HEK293 (cell line): ENCODE measurements at regions not wholly inside any gene's neighbourhood (a gene's known extent, or its start where the extent isn't known, plus 50 kb on each side); places are given as distances from the start of the nearest gene placed in this dataset.

Experiments
- CTCF ChIA-PET: fragments of 350-600 bp; formaldehyde crosslinking; extraction: SDS; loops from one replicate; lab custom pipeline; 2021; ENCODE audit warnings: antibody characterized with exemption; lab: Yijun Ruan, JAX
- POLR2A ChIA-PET: fragments of 300-600 bp; formaldehyde crosslinking; extraction: SDS; loops from one replicate; lab custom pipeline; 2020; ENCODE audit warnings: antibody characterized with exemption, inconsistent platforms; lab: Yijun Ruan, JAX
- H3K27ac ChIP-seq: fragments of 200-500 bp; sonication (Bioruptor generic); 2 replicates; pipeline ENCODE4 v1.5.1; 2014; ENCODE audit warnings: low read depth, low read length, control low read depth, inconsistent platforms; ENCODE audit errors: extremely low read depth
- H3K36me3 ChIP-seq, 2 experiments: fragments of 200-500 bp in 1 of 2; sonication (Bioruptor generic) in 1 of 2; 1 replicate in 1 of 2; 2 replicates in 1 of 2; pipeline ENCODE4 v1.5.1; 2014 to 2017; ENCODE audit warnings: inconsistent platforms in 2 of 2, low read length in 2 of 2; ENCODE audit not compliant: control insufficient read depth in 2 of 2, insufficient read depth in 1 of 2
- H3K4me1 ChIP-seq: fragments of 200-500 bp; sonication (Bioruptor generic); 2 replicates; pipeline ENCODE4 v1.5.1; 2014; ENCODE audit warnings: mild to moderate bottlenecking, low read length, inconsistent platforms; ENCODE audit not compliant: control insufficient read depth, insufficient read depth
- H3K4me3 ChIP-seq: 2 replicates; pipeline ENCODE4 v1.5.1; 2011; ENCODE audit warnings: low read depth, mild to moderate bottlenecking, control low read depth, low read length, moderate library complexity
- H3K9me3 ChIP-seq: fragments of 200-500 bp; sonication (Bioruptor generic); 2 replicates; pipeline ENCODE4 v1.5.1; 2014; ENCODE audit warnings: low read depth, low read length, inconsistent platforms; ENCODE audit not compliant: control insufficient read depth, insufficient read depth
- KLF16 ChIP-seq: fragments of 450-650 bp; formaldehyde crosslinking; IDR thresholded peaks from 2 replicates; pipeline ENCODE4 v1.5.1; 2017; ENCODE audit warnings: missing biosample characterization, missing genetic modification characterization
- SP7 ChIP-seq: fragments of 450-650 bp; formaldehyde crosslinking; IDR thresholded peaks from 2 replicates; pipeline ENCODE4 v1.5.1; 2016; ENCODE audit warnings: missing biosample characterization, missing genetic modification characterization
- ZBTB11 ChIP-seq: fragments of 450-650 bp; formaldehyde crosslinking; conservative IDR thresholded peaks from 2 replicates; pipeline ENCODE4 v1.5.1; 2016; ENCODE audit warnings: low read depth, missing biosample characterization, missing genetic modification characterization
- ZBTB26 ChIP-seq: fragments of 450-650 bp; formaldehyde crosslinking; optimal IDR thresholded peaks from 2 replicates; pipeline ENCODE3; 2016; ENCODE audit warnings: missing biosample characterization, mild to moderate bottlenecking, missing genetic modification characterization
- ZFP37 ChIP-seq: fragments of 450-650 bp; formaldehyde crosslinking; IDR thresholded peaks from 2 replicates; pipeline ENCODE4 v1.5.1; 2016; ENCODE audit warnings: missing biosample characterization, missing genetic modification characterization
- ZNF10 ChIP-seq: fragments of 450-650 bp; formaldehyde crosslinking; IDR thresholded peaks from 2 replicates; pipeline ENCODE4 v1.5.1; 2017; ENCODE audit warnings: missing biosample characterization, missing genetic modification characterization
- ZNF112 ChIP-seq: fragments of 450-650 bp; formaldehyde crosslinking; IDR thresholded peaks from 2 replicates; pipeline ENCODE4 v1.5.0; 2017; ENCODE audit warnings: missing biosample characterization, missing genetic modification characterization
- ZNF2 ChIP-seq: fragments of 450-650 bp; formaldehyde crosslinking; IDR thresholded peaks from 2 replicates; pipeline ENCODE4 v1.5.1; 2016; ENCODE audit warnings: missing biosample characterization, missing genetic modification characterization
- ZNF274 ChIP-seq, 2 experiments: fragments of 200-500 bp in 1 of 2; fragments of 450-650 bp in 1 of 2; sonication (Bioruptor generic) in 1 of 2; formaldehyde crosslinking in 1 of 2; IDR thresholded peaks; 2 replicates each; pipeline versions ENCODE4 v1.5.1 to v1.6.1; 2014 to 2016; ENCODE audit warnings: borderline replicate concordance in 1 of 2, inconsistent platforms in 1 of 2, low read length in 1 of 2, missing biosample characterization in 1 of 2, missing genetic modification characterization in 1 of 2
- ZNF324 ChIP-seq: fragments of 450-650 bp; formaldehyde crosslinking; IDR thresholded peaks from 2 replicates; pipeline ENCODE4 v1.5.1; 2016; ENCODE audit warnings: missing biosample characterization, missing genetic modification characterization
- ZNF341 ChIP-seq: fragments of 450-650 bp; formaldehyde crosslinking; IDR thresholded peaks from 2 replicates; pipeline ENCODE4; 2016; ENCODE audit warnings: low read depth, missing biosample characterization, missing genetic modification characterization
- ZNF394 ChIP-seq: fragments of 450-650 bp; formaldehyde crosslinking; IDR thresholded peaks from 2 replicates; pipeline ENCODE4 v1.5.1; 2016; ENCODE audit warnings: missing biosample characterization, missing genetic modification characterization, mild to moderate bottlenecking, moderate library complexity, borderline replicate concordance
- ZNF473 ChIP-seq: fragments of 450-650 bp; formaldehyde crosslinking; IDR thresholded peaks from 2 replicates; pipeline ENCODE4 v1.5.1; 2017; ENCODE audit warnings: missing biosample characterization, missing genetic modification characterization
- ZNF530 ChIP-seq: fragments of 450-650 bp; formaldehyde crosslinking; IDR thresholded peaks from 2 replicates; pipeline ENCODE4 v1.5.1; 2016; ENCODE audit warnings: low read depth, missing biosample characterization, missing genetic modification characterization
- ZNF558 ChIP-seq: fragments of 450-650 bp; formaldehyde crosslinking; IDR thresholded peaks from 2 replicates; pipeline ENCODE4 v1.5.1; 2016; ENCODE audit warnings: missing biosample characterization, missing genetic modification characterization
- ZNF629 ChIP-seq: fragments of 450-650 bp; formaldehyde crosslinking; IDR thresholded peaks from 2 replicates; pipeline ENCODE4 v1.5.1; 2017; ENCODE audit warnings: missing biosample characterization, missing genetic modification characterization
- ZNF830 ChIP-seq: fragments of 450-650 bp; IDR thresholded peaks from 2 replicates; pipeline ENCODE4 v1.5.0; 2018; ENCODE audit warnings: missing biosample characterization, missing genetic modification characterization, low read depth, mild to moderate bottlenecking, moderate library complexity
- TF ChIP-seq, protein P1 (sequence below): fragments of 450-650 bp; formaldehyde crosslinking; IDR thresholded peaks from 2 replicates; pipeline ENCODE4 v1.5.1; 2016; ENCODE audit warnings: missing biosample characterization, missing genetic modification characterization, low read depth
- TF ChIP-seq, protein P2 (sequence below): fragments of 450-650 bp; IDR thresholded peaks from 2 replicates; pipeline ENCODE4 v1.5.1; 2018; ENCODE audit warnings: missing biosample characterization, missing genetic modification characterization

DNA sequence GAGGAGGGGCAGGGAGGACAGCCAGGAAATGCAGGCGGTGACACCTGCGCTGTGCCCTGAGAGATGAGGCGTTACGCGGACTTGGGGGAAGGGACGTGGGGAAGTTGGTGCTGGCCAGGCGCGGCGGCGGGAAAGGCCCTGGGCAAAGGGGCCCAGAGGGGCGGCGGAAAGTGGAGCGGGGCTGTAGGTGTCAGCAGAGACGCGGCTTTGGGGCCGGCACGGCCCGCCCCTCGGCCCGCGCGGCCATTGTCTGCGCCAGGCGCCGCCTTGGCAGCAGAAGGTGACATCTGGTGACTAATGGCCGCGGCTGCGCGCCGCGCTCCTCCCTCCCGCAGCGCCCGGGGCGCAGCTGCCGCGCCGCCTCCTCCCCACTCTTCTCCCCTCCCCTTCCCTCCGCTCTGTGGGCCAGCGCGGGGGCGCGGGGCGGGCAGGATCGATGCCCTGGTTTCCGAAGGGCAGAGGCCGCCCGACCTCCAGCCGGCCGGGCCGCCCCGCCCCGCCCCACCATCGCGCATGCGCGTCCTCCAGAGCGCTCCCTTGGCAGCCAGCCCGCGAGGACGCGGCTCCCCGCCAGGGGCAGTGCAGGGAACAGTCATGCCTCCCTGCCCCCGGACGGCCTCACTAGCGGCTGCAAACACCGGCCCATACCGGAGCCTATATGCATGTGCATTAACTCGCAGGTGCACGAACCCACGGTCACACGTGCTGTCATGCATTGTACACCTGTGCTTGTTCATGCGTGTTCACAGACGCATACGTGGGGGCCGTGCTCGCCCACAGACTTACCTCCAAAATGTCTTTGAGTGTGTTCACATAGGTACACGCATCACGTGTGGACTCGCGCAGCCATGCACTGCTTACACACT is 269.6 kb downstream of the RPS24 start (continued):
- TF ChIP-seq ZNF112 (tag by site-specific recombination) (no peak), KLF16 (peak; percentile 79), ZNF2 (peak; percentile 85), ZNF394 (tag by site-specific recombination) (0 out of 2 replicates have a peak, but pooled peaks have one; percentile 35), ZFP37 (peak; percentile 75; the same call in 1 of the 2 replicates), ZNF629 (peak; percentile 38; the same call in 1 of the 2 replicates), ZBTB11 (tag by site-specific recombination) (no peak), ZNF530 (tag by site-specific recombination) (no peak), ZBTB26 (tag by site-specific recombination) (peak; percentile 91), ZNF341 (peak; percentile 89), ZNF830 (tag by site-specific recombination) (no peak)
- TF ChIP-seq, protein P1, sequence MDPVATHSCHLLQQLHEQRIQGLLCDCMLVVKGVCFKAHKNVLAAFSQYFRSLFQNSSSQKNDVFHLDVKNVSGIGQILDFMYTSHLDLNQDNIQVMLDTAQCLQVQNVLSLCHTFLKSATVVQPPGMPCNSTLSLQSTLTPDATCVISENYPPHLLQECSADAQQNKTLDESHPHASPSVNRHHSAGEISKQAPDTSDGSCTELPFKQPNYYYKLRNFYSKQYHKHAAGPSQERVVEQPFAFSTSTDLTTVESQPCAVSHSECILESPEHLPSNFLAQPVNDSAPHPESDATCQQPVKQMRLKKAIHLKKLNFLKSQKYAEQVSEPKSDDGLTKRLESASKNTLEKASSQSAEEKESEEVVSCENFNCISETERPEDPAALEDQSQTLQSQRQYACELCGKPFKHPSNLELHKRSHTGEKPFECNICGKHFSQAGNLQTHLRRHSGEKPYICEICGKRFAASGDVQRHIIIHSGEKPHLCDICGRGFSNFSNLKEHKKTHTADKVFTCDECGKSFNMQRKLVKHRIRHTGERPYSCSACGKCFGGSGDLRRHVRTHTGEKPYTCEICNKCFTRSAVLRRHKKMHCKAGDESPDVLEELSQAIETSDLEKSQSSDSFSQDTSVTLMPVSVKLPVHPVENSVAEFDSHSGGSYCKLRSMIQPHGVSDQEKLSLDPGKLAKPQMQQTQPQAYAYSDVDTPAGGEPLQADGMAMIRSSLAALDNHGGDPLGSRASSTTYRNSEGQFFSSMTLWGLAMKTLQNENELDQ (tag by site-specific recombination), result no peak
- TF ChIP-seq, protein P2, sequence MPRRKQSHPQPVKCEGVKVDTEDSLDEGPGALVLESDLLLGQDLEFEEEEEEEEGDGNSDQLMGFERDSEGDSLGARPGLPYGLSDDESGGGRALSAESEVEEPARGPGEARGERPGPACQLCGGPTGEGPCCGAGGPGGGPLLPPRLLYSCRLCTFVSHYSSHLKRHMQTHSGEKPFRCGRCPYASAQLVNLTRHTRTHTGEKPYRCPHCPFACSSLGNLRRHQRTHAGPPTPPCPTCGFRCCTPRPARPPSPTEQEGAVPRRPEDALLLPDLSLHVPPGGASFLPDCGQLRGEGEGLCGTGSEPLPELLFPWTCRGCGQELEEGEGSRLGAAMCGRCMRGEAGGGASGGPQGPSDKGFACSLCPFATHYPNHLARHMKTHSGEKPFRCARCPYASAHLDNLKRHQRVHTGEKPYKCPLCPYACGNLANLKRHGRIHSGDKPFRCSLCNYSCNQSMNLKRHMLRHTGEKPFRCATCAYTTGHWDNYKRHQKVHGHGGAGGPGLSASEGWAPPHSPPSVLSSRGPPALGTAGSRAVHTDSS (tag by site-specific recombination), result no peak

- Histone ChIP-seq H3K36me3 (no peaks in the 10 kb centered on the region), H3K27ac (no peak overlapping the region), H3K9me3 (no peaks in the 10 kb centered on the region), H3K4me3 (no peak overlapping the region), H3K4me1 (peaks cover 4% of the 10 kb centered on the region)
- ChIA-PET CTCF (interaction anchor here (0.5 to 1.6 kb wide), 11 partner anchors 9 to 549 kb away, joined by 3 to 13 read pairs (median 4); no protein-coding TSS in a partner anchor), POLR2A (no interaction called here)
- no peak for TF ChIP-seq ZNF473 (tag by site-specific recombination)
- no peak for TF ChIP-seq ZNF324
- TF ChIP-seq ZNF10 (tag by site-specific recombination), result no peak
- no peak for TF ChIP-seq SP7
- no peak for TF ChIP-seq ZNF558 (tag by site-specific recombination)
- TF ChIP-seq ZNF274 (IDR thresholded peaks at IDR 0.05; ENCODE audit: low read length), result no peak
- TF ChIP-seq ZNF274 (tag by site-specific recombination; IDR thresholded peaks at IDR 0.05; ENCODE audit: borderline replicate concordance), result no peak
Measured at GRCh38 chr10:78304091-78305045, 270.7 kb downstream of the RPS24 start.
